SK-N-SH (cell line): ENCODE measurements at regions not wholly inside any gene's neighbourhood (a gene's known extent, or its start where the extent isn't known, plus 50 kb on each side); places are given as distances from the start of the nearest gene placed in this dataset.

ENCODE experiments used
- CTCF ChIA-PET: fragments of 300-600, 350-600 bp; formaldehyde crosslinking; extraction: SDS; loops from one replicate; lab custom pipeline; 2021; lab: Yijun Ruan, JAX
- POLR2A ChIA-PET: fragments of 350-600 bp; sonication (Branson Sonifier 250); formaldehyde crosslinking; extraction: SDS; loops from one replicate; lab custom pipeline; 2020; ENCODE audit warnings: antibody characterized with exemption, inconsistent platforms; lab: Yijun Ruan, JAX
- DNase-seq: peaks from one replicate; pipeline ENCODE4 v3.0.0; 2012
- H2AFZ ChIP-seq: fragments of 200-600 bp; sonication (generic); 2 replicates; pipeline ENCODE4 v1.8.1; 2016; ENCODE audit warnings: antibody characterized with exemption, mild to moderate bottlenecking, low read depth
- H3F3A ChIP-seq: fragments of 200-600 bp; sonication (generic); replicated peaks from 2 replicates; pipeline ENCODE3; 2016; ENCODE audit warnings: antibody characterized with exemption, mild to moderate bottlenecking; ENCODE audit not compliant: insufficient read depth
- H3K27ac ChIP-seq, 2 experiments: fragments of 200-500 bp in 1 of 2; fragments of 200-600 bp in 1 of 2; sonication (Bioruptor generic) in 1 of 2; sonication (generic), shearing (Covaris generic) in 1 of 2; 2 replicates each; pipeline versions ENCODE4 v1.5.1 to v1.6.1; 2014 to 2016; ENCODE audit warnings: low read depth in 2 of 2, inconsistent platforms in 1 of 2, low read length in 1 of 2, mild to moderate bottlenecking in 1 of 2, mixed read lengths in 1 of 2
- H3K27me3 ChIP-seq: fragments of 200-600 bp; sonication (generic), shearing (Covaris generic); 2 replicates; pipeline ENCODE4 v1.6.1; 2016; ENCODE audit warnings: mixed run types; ENCODE audit not compliant: insufficient read depth
- H3K36me3 ChIP-seq, 2 experiments: fragments of 200-500 bp in 1 of 2; fragments of 200-600 bp in 1 of 2; sonication (Bioruptor generic) in 1 of 2; sonication (generic) in 1 of 2; replicated peaks in 1 of 2; 2 replicates each; pipeline versions ENCODE3 to v1.5.1; 2014 to 2016; ENCODE audit warnings: low read length in 1 of 2, mild to moderate bottlenecking in 1 of 2; ENCODE audit not compliant: insufficient read depth in 2 of 2, control insufficient read depth in 1 of 2
- H3K4me1 ChIP-seq, 2 experiments: fragments of 200-500 bp in 1 of 2; fragments of 200-600 bp in 1 of 2; sonication (Bioruptor generic) in 1 of 2; sonication (generic), shearing (Covaris generic) in 1 of 2; 2 replicates each; pipeline versions ENCODE4 v1.5.1 to v1.6.1; 2014 to 2016; ENCODE audit warnings: low read depth in 1 of 2, low read length in 1 of 2, mixed run types in 1 of 2; ENCODE audit not compliant: insufficient read depth in 2 of 2, control insufficient read depth in 1 of 2
- H3K4me2 ChIP-seq: fragments of 200-600 bp; sonication (generic), shearing (Covaris generic); 2 replicates; pipeline ENCODE4 v1.6.1; 2017; ENCODE audit warnings: mixed run types
- H3K4me3 ChIP-seq, 2 experiments: fragments of 200-500 bp in 1 of 2; fragments of 200-600 bp in 1 of 2; sonication (Bioruptor generic) in 1 of 2; sonication (generic), shearing (Covaris generic) in 1 of 2; 2 replicates each; pipeline versions ENCODE4 v1.5.1 to v1.8.1; 2014 to 2016; ENCODE audit warnings: low read depth in 2 of 2, inconsistent platforms in 1 of 2, low read length in 1 of 2, mild to moderate bottlenecking in 1 of 2, mixed read lengths in 1 of 2, moderate library complexity in 1 of 2
- H3K79me2 ChIP-seq: fragments of 200-600 bp; sonication (generic); 2 replicates; pipeline ENCODE4 v1.8.1; 2017; ENCODE audit warnings: mild to moderate bottlenecking; ENCODE audit not compliant: insufficient read depth
- H3K9ac ChIP-seq: fragments of 200-600 bp; sonication (generic); 2 replicates; pipeline ENCODE4 v1.6.1; 2017; ENCODE audit warnings: mixed run types
- H3K9me2 ChIP-seq: fragments of 200-600 bp; sonication (generic); 2 replicates; pipeline ENCODE4 v1.6.1; 2017; ENCODE audit warnings: mixed run types
- H3K9me3 ChIP-seq: fragments of 200-600 bp; sonication (generic); 2 replicates; pipeline ENCODE4 v1.6.1; 2017; ENCODE audit warnings: mixed run types, mild to moderate bottlenecking, moderate library complexity
- H4K20me1 ChIP-seq: fragments of 200-600 bp; sonication (generic); 2 replicates; pipeline ENCODE4 v1.6.1; 2017; ENCODE audit warnings: mild to moderate bottlenecking, mixed run types; ENCODE audit not compliant: insufficient read depth
- FOXJ3 ChIP-seq: sonication (generic); formaldehyde crosslinking; IDR thresholded peaks from 2 replicates; pipeline ENCODE4 v1.5.1; 2020; ENCODE audit warnings: mild to moderate bottlenecking, missing genetic modification reagents
- GABPA ChIP-seq: IDR thresholded peaks from 2 replicates; pipeline ENCODE4 v1.4.0; 2012; ENCODE audit warnings: low read depth, mild to moderate bottlenecking
- NFIC ChIP-seq: IDR thresholded peaks from 2 replicates; pipeline ENCODE4 v1.4.0; 2012; ENCODE audit warnings: borderline replicate concordance
- NRF1 ChIP-seq: IDR thresholded peaks from 2 replicates; pipeline ENCODE4 v1.6.1; 2012; ENCODE audit warnings: low read depth, mild to moderate bottlenecking, low read length
- POLR2AphosphoS5 ChIP-seq: IDR thresholded peaks from 2 replicates; pipeline ENCODE4 v1.6.1; 2012; ENCODE audit warnings: low read depth, low read length
- WGBS: methylation state at CpG from one replicate; pipeline ENCODE4 v1.1.6; 2017; ENCODE audit warnings: low lambda C conversion rate; 5-methylcytosine and 5-hydroxymethylcytosine counted together
- TF ChIP-seq, protein P1 (sequence below): IDR thresholded peaks from 2 replicates; pipeline ENCODE4; 2012
- TF ChIP-seq, protein P2 (sequence below): fragments of 200-600 bp; sonication (generic); IDR thresholded peaks from 2 replicates; pipeline ENCODE4 v1.6.1; 2017; ENCODE audit warnings: antibody characterized with exemption, mild to moderate bottlenecking, moderate library complexity
- TF ChIP-seq, protein P3 (sequence below): fragments of 150-350 bp; IDR thresholded peaks from 2 replicates; pipeline ENCODE4 v1.6.1; 2017; ENCODE audit warnings: antibody characterized with exemption, low read length, low read depth, borderline replicate concordance

DNA sequence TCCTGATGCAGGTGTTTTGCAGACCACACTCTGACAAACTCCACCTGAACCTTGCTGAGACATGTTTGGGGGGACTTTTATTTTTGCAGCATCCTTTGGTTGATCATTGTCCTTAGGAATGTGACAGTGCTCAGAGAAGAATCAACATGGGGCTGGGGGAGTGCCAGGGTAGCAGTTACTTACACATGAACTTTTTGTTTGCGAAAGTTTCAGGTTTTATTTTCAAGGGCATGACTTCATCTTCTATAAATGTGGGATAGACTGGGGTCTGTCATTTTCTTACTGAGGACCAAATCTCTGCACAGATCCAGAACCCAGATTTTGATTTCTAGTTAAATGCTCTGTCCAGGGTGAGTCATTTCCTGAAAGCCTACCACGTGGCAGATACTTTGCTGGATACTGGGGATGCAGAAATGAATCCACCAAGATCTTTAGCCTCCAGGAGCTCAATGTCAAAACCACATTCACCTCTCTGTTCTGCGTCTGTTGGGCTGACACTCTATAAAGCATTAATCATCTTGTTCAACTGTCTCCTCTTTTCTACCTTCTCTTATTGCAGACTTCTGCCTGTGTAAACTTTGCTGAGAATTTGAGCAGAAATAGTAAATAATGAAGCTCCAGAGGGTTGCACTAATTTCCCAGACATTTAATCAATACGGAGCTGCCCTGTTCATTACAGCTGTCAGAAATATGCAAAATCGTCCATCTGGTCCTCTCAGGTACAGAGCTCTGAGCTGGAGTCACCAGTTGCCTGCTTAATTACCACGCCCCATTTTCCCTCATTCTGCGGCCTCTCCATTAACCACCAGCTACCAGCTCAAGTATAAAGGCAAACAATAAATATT, 387.9 kb downstream of the MIAT start (continued):
- TF ChIP-seq, protein P1, sequence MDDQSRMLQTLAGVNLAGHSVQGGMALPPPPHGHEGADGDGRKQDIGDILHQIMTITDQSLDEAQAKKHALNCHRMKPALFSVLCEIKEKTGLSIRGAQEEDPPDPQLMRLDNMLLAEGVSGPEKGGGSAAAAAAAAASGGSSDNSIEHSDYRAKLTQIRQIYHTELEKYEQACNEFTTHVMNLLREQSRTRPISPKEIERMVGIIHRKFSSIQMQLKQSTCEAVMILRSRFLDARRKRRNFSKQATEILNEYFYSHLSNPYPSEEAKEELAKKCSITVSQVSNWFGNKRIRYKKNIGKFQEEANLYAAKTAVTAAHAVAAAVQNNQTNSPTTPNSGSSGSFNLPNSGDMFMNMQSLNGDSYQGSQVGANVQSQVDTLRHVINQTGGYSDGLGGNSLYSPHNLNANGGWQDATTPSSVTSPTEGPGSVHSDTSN = peak; percentile 67
- TF ChIP-seq NRF1 (no peak), POLR2AphosphoS5 (no peak), NFIC (no peak), GABPA (no peak), FOXJ3 (CRISPR knock-in tag) (no peak)
- TF ChIP-seq, protein P2, sequence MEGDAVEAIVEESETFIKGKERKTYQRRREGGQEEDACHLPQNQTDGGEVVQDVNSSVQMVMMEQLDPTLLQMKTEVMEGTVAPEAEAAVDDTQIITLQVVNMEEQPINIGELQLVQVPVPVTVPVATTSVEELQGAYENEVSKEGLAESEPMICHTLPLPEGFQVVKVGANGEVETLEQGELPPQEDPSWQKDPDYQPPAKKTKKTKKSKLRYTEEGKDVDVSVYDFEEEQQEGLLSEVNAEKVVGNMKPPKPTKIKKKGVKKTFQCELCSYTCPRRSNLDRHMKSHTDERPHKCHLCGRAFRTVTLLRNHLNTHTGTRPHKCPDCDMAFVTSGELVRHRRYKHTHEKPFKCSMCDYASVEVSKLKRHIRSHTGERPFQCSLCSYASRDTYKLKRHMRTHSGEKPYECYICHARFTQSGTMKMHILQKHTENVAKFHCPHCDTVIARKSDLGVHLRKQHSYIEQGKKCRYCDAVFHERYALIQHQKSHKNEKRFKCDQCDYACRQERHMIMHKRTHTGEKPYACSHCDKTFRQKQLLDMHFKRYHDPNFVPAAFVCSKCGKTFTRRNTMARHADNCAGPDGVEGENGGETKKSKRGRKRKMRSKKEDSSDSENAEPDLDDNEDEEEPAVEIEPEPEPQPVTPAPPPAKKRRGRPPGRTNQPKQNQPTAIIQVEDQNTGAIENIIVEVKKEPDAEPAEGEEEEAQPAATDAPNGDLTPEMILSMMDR = no peak
- TF ChIP-seq, protein P3, sequence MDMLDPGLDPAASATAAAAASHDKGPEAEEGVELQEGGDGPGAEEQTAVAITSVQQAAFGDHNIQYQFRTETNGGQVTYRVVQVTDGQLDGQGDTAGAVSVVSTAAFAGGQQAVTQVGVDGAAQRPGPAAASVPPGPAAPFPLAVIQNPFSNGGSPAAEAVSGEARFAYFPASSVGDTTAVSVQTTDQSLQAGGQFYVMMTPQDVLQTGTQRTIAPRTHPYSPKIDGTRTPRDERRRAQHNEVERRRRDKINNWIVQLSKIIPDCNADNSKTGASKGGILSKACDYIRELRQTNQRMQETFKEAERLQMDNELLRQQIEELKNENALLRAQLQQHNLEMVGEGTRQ = no peak
- TF ChIP-seq, all 33 proteins: peak for 9

DNA sequence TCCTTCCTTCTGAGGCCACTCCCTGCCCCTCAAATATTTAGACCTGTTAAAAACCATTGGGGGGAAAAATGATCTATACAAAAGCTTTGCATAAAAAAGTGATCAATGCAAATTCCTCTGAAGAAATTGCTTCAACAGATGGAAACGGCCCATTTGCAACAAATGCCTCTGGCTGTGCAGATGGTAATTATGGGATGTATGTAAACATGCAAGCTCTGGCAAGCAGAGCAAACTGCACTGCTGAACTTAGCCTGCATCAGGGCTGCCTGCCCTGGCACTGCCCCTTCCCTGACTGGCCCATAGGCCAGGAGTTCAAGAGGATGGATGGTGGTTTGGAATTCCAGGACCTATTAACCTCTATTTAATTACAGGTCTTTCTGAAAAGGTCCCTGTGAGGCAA, 388.7 kb downstream of the MIAT start:
- H3K27ac ChIP-seq = no peak overlapping the region
- H3K27me3 ChIP-seq = 0 out of 2 replicates have a peak, but pooled peaks cover 7% of the 10 kb centered on the region
- H4K20me1 ChIP-seq = no peaks in the 10 kb centered on the region
- ChIA-PET CTCF (interaction anchor here (1.1 kb wide), 1 partner anchor 14 kb away, joined by 4 read pairs; no protein-coding TSS in a partner anchor), POLR2A (no interaction called here)
- H3K4me2 ChIP-seq = no peak overlapping the region
- 35% methylated on average over 1 of the region's 1 CpG for WGBS
- H3K36me3 ChIP-seq = no peaks in the 10 kb centered on the region
- H3K9me2 ChIP-seq = no peaks in the 10 kb centered on the region
- H2AFZ ChIP-seq = no peak overlapping the region
- H3K4me1 ChIP-seq = peaks cover 0 to 7% of the 10 kb centered on the region in 2 experiments; a peak in 2 of 4 replicates
- peaks cover 4% of the 10 kb centered on the region for H3F3A ChIP-seq
- no peak for TF ChIP-seq NFIC
- TF ChIP-seq, protein P3 = no peak
- no peaks in the 10 kb centered on the region for H3K9me3 ChIP-seq
- no peaks in the 10 kb centered on the region for H3K79me2 ChIP-seq
- no peak overlapping the region for H3K4me3 ChIP-seq
- DNase-seq = peak; percentile 27
- no peak overlapping the region for H3K9ac ChIP-seq
